ENCODE measurements at regions not wholly inside any gene's neighbourhood (a gene's known extent, or its start where the extent isn't known, plus 50 kb on each side); places are given as distances from the start of the nearest gene placed in this dataset.

DNA sequence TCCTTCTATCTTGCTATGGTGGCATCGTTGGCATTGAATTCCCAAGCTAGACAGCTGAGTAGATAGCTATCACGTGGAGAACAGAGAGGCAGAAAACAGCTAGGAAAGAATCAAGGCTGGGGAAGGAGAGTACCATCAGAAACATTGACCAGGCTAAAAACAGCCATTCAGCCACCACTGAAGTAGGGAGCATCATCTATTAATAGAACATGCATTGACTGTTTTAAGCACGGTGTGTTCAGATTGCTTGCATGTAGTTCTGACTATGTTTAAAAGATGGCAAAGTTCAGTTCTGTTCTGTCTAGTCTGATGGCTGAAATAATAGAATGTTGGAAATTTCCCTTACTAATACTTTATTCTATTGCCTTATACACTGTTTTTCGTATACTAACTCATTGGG lies 413.0 kb downstream of the GABRB3 start:
- H3K27ac Mint-ChIP-seq: no peak overlapping the region
- H3K9me3 Mint-ChIP-seq: peaks cover 10 to 12% of the 10 kb centered on the region in 2 donors
- no peaks in the 10 kb centered on the region for H3K36me3 Mint-ChIP-seq (ENCODE audit: insufficient read depth in 2 of 2)
- H3K27me3 Mint-ChIP-seq (ENCODE audit: low read depth): no peaks in the 10 kb centered on the region
- DNase-seq (no peak), ATAC-seq (replicated peaks in 1 of 2) (no peak)
- H3K4me1 Mint-ChIP-seq (ENCODE audit: low read depth): no peaks in the 10 kb centered on the region
- no peak overlapping the region for H3K4me3 Mint-ChIP-seq

DNA sequence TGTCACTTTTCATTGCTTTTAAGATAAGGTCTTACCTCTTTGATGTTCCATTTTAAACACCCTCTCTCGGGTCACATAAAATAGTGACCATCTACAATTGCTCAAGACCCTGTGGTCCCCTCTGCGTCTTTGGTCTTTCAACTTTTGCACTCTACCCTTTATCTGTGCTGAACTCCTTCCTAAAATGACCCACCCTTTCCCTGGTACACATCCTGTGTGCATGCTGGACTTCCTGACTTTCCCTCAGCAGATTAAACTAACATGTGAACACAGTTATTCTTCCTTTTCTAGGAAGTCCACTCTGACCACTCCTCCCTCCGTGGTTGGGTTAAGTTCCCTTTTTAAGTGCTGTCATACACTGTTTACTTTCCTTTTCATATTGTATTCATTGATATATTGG lies 414.2 kb downstream of the GABRB3 start:
- H3K27ac Mint-ChIP-seq: no peak overlapping the region
- no peaks in the 10 kb centered on the region for H3K4me1 Mint-ChIP-seq (ENCODE audit: low read depth)
- H3K36me3 Mint-ChIP-seq (ENCODE audit: insufficient read depth in 2 of 2): no peaks in the 10 kb centered on the region
- no peaks in the 10 kb centered on the region for H3K27me3 Mint-ChIP-seq (ENCODE audit: low read depth)
- DNase-seq (no peak), ATAC-seq (replicated peaks in 1 of 2) (no peak)
- H3K4me3 Mint-ChIP-seq: no peak overlapping the region
- peaks cover 10 to 12% of the 10 kb centered on the region in 2 donors for H3K9me3 Mint-ChIP-seq

DNA sequence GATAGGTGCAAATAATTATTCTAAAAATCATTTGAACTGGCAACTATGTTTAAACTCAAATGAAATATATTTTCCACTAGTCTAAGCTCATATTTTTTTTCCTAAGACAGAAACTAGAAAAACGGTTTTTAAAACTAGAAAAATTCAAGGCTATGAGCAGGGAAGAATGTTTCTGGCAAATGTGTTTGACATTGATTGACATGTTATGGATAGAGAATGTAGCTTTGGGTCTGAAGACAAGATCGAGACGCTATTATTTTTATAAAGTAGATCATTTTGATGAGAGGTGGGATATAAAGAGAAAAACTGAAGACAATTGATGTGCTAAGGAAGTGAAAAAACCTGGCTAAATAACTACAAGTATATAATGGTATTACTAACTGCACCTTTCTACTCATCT lies 415.2 kb downstream of the GABRB3 start:
- no peaks in the 10 kb centered on the region for H3K36me3 Mint-ChIP-seq (ENCODE audit: insufficient read depth in 2 of 2)
- H3K27me3 Mint-ChIP-seq (ENCODE audit: low read depth): no peaks in the 10 kb centered on the region
- H3K27ac Mint-ChIP-seq: no peak overlapping the region
- DNase-seq: no peak
- peaks cover 6 to 12% of the 10 kb centered on the region in 2 donors for H3K9me3 Mint-ChIP-seq
- H3K4me3 Mint-ChIP-seq: no peak overlapping the region
- no peak for ATAC-seq (replicated peaks in 1 of 2)
- H3K4me1 Mint-ChIP-seq (ENCODE audit: low read depth): no peaks in the 10 kb centered on the region

DNA sequence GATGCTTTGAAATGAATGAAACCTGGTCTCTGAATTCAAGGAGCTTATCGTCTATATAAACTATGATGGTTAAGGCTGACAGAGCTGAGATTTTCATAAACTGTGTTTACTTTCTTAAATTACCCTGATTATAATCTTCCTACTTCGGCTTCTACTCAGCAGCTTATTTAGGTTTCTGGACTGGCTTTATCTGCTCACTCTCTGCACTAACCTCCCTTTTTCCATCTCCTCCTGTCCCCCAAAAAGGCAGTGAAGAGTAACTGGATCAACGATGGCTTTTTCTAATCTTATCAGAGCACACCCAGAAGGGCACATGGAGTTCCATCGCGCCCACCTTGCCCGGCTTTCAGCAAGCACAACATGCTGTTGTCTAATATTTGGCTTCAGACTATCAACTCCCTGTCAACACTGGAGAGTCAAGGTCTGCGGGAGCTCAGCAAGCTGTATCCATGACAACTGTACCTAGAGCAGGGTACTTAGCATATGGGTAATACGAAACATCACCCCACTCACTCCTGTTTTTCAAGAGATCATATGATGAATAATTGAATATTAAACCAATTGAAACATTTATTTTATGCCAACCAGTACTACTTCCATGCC lies 417.3 kb downstream of the GABRB3 start:
- H3K36me3 Mint-ChIP-seq (ENCODE audit: insufficient read depth in 2 of 2): no peaks in the 10 kb centered on the region
- no peak overlapping the region for H3K27ac Mint-ChIP-seq
- H3K27me3 Mint-ChIP-seq (ENCODE audit: low read depth): no peaks in the 10 kb centered on the region
- H3K9me3 Mint-ChIP-seq: peaks cover 3 to 6% of the 10 kb centered on the region in 2 donors
- DNase-seq (no peak), ATAC-seq (replicated peaks in 1 of 2) (no peak)
- H3K4me3 Mint-ChIP-seq: no peak overlapping the region
- no peaks in the 10 kb centered on the region for H3K4me1 Mint-ChIP-seq (ENCODE audit: low read depth)

DNA sequence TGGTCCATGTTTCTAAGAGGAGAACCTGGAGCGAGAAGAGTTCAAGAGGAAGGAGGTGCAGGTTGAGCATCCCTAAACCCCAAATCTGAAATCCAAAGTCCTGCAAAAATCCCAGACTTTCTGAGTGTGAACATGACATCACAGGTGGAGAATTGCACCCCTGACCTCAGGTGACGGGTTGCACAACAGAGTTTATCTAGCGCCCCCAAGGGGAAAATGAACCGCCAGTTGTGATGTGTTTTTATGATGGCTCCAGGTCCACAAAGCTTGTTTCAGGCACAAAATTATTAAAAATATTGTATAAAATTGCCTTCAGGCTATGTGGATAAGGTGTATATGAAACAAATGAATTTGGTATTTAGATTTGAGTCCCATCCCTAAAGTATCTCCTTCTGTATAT lies 420.0 kb downstream of the GABRB3 start:
- H3K27ac Mint-ChIP-seq: no peak overlapping the region
- H3K4me3 Mint-ChIP-seq: no peak overlapping the region
- no peaks in the 10 kb centered on the region for H3K4me1 Mint-ChIP-seq (ENCODE audit: low read depth)
- H3K36me3 Mint-ChIP-seq (ENCODE audit: insufficient read depth in 2 of 2): peaks cover 0 to under 1% of the 10 kb centered on the region in 2 donors
- peaks cover 0 to under 1% of the 10 kb centered on the region in 2 donors for H3K9me3 Mint-ChIP-seq
- H3K27me3 Mint-ChIP-seq (ENCODE audit: low read depth): no peaks in the 10 kb centered on the region
- ATAC-seq (replicated peaks in 1 of 2): no peak
- no peak for DNase-seq

DNA sequence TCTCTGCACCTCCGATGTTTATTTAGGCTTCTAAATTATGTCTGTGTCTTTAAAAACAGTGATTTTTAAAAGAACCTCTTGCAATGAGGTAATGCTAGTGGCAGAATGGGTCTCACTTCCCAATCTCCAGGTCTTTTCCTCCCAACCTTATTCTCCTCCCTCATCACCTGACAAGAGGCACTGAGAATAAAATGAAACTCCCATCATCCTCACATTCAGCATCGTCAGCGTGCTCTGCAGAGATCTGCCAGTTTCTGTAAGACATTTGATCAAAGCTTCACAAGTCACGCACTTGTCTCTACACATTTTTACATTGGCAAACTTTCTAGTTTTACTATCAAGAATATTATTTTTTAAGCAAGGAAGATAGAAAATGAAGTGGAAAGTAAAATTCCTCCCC lies 420.5 kb downstream of the GABRB3 start:
- Mint-ChIP-seq H3K4me1 (ENCODE audit: low read depth) (no peaks in the 10 kb centered on the region), H3K27ac (no peak overlapping the region), H3K27me3 (ENCODE audit: low read depth) (no peaks in the 10 kb centered on the region), H3K4me3 (no peak overlapping the region), H3K36me3 (ENCODE audit: insufficient read depth in 2 of 2) (peaks cover 0 to 2% of the 10 kb centered on the region in 2 donors), H3K9me3 (peaks cover 0 to 2% of the 10 kb centered on the region in 2 donors)
- DNase-seq (no peak), ATAC-seq (replicated peaks in 1 of 2) (no peak)

DNA sequence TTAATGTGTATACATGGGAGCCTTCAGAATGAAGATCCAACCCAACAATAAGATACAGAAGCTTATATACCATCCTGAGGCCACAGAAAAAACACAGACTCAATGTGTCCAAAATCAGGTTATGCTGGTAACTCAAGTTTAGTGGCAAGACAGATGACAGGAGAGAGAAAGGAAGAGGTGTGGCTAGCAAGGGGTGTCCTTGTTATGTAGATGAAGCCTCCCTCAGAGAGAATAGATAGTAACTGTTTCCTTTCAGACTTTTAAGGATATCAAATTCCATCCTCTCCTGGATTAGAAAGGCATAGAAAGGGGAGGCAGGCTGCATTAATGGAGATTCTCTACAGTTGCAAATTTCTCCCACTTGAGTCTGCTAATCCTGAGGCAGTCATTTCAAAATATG lies 447.4 kb downstream of the GABRB3 start:
- peaks cover 2 to 8% of the 10 kb centered on the region in 2 donors for H3K9me3 Mint-ChIP-seq
- DNase-seq (no peak), ATAC-seq (replicated peaks in 1 of 2) (no peak)
- no peak overlapping the region for H3K4me3 Mint-ChIP-seq
- H3K4me1 Mint-ChIP-seq (ENCODE audit: low read depth): no peaks in the 10 kb centered on the region
- H3K36me3 Mint-ChIP-seq (ENCODE audit: insufficient read depth in 2 of 2): no peaks in the 10 kb centered on the region
- no peaks in the 10 kb centered on the region for H3K27me3 Mint-ChIP-seq (ENCODE audit: low read depth)
- H3K27ac Mint-ChIP-seq: no peak overlapping the region

DNA sequence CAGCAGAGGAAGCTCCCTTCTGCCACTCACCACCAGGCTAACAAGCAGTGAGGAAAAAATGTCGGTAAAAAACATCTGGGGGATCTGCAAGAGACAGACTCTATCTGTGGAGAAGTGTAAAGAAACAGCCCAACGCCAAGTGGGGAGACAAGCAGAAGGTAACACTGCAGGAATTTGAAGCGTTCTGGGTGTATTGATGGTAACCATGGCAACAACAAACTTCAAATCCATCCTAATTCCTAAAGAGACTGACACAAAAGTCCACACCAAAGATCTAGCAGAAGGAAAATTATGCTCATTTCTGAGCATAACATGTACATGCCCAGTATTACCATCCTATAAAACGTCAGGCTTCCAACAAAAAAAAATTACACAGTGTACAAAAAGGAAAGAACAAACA lies 449.3 kb downstream of the GABRB3 start:
- no peaks in the 10 kb centered on the region for H3K4me1 Mint-ChIP-seq (ENCODE audit: low read depth)
- no peaks in the 10 kb centered on the region for H3K27me3 Mint-ChIP-seq (ENCODE audit: low read depth)
- DNase-seq (no peak), ATAC-seq (replicated peaks in 1 of 2) (no peak)
- H3K4me3 Mint-ChIP-seq: no peak overlapping the region
- H3K27ac Mint-ChIP-seq: no peak overlapping the region
- H3K36me3 Mint-ChIP-seq (ENCODE audit: insufficient read depth in 2 of 2): no peaks in the 10 kb centered on the region
- H3K9me3 Mint-ChIP-seq: peaks cover 0 to 4% of the 10 kb centered on the region in 2 donors

DNA sequence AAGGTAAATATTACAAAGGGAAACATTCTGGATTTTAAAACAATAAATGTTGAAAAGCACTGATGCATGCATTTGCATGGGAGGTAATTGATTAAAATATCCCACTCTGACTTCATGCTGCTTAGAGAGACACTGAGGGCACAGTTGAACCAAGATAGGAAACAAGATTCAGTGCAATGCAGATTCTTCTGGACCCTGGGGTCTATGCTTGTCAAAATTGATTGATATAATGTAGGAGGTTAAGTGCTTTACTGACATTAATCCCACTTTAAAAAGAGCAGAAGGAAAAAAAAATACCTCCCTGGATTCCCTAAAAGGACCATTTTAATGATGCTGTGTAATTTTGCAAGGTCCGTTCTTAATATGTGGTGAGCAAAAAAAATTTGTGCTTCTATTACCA lies 454.2 kb downstream of the GABRB3 start:
- no peak overlapping the region for H3K27ac Mint-ChIP-seq
- H3K36me3 Mint-ChIP-seq (ENCODE audit: insufficient read depth in 2 of 2): no peaks in the 10 kb centered on the region
- no peaks in the 10 kb centered on the region for H3K9me3 Mint-ChIP-seq
- H3K27me3 Mint-ChIP-seq (ENCODE audit: low read depth): no peaks in the 10 kb centered on the region
- H3K4me3 Mint-ChIP-seq: no peak overlapping the region
- ATAC-seq (replicated peaks in 1 of 2): no peak
- DNase-seq: no peak
- no peaks in the 10 kb centered on the region for H3K4me1 Mint-ChIP-seq (ENCODE audit: low read depth)

DNA sequence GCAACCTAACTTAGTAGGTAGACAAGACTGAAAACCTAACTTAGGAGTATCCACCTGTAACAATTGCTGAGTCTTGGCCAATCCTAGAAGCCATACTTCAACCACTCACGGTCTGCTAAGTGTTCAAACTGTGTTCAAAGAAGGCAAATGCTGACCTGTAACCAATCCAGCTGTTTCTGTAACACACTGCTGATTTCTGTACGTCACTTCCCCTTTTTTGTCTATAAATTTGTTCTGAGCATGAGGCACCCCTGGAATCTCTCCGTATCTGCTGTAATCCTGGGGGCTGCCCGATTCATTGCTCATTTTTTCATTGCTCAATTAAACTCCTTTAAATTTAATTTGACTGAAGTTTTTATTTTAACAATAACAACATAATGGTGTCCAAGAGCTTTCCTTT lies 451.4 kb upstream of the ATP10A start:
- Mint-ChIP-seq H3K9me3 (peaks cover 0 to 3% of the 10 kb centered on the region in 2 donors), H3K27me3 (ENCODE audit: low read depth) (no peaks in the 10 kb centered on the region), H3K4me3 (no peak overlapping the region), H3K27ac (no peak overlapping the region), H3K36me3 (ENCODE audit: insufficient read depth in 2 of 2) (peaks cover 0 to 1% of the 10 kb centered on the region in 2 donors), H3K4me1 (ENCODE audit: low read depth) (no peaks in the 10 kb centered on the region)
- ATAC-seq (replicated peaks in 1 of 2) (no peak), DNase-seq (no peak)

DNA sequence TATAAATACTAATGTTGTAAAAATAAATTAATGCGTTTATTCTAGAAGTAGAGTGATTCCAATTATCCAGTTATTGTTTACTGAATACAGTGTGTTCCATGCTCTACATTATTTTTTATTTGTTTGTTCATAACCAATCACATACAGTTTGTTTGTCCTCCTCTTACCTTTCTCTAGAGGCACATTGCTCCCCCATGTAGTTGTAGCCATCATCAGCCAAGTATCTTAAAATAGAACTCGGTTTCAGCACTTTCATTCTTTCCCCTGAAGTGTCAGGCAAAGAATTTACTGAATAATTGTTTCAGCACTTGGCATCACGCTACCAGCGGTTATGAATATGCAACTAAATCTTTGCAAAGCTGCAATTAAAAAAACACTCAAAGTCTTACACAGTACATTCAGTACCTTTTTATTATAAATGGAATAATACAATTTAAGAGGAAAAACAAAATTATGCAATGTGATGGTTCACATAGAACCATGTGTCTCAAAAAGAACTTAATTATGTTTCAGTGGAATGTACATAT lies 448.6 kb upstream of the ATP10A start:
- Mint-ChIP-seq H3K36me3 (ENCODE audit: insufficient read depth in 2 of 2) (peaks cover 1 to 3% of the 10 kb centered on the region in 2 donors), H3K27ac (no peak overlapping the region), H3K4me1 (ENCODE audit: low read depth) (no peaks in the 10 kb centered on the region), H3K9me3 (peaks cover 9 to 10% of the 10 kb centered on the region in 2 donors), H3K27me3 (ENCODE audit: low read depth) (no peaks in the 10 kb centered on the region), H3K4me3 (no peak overlapping the region)
- DNase-seq: no peak
- no peak for ATAC-seq (replicated peaks in 1 of 2)

DNA sequence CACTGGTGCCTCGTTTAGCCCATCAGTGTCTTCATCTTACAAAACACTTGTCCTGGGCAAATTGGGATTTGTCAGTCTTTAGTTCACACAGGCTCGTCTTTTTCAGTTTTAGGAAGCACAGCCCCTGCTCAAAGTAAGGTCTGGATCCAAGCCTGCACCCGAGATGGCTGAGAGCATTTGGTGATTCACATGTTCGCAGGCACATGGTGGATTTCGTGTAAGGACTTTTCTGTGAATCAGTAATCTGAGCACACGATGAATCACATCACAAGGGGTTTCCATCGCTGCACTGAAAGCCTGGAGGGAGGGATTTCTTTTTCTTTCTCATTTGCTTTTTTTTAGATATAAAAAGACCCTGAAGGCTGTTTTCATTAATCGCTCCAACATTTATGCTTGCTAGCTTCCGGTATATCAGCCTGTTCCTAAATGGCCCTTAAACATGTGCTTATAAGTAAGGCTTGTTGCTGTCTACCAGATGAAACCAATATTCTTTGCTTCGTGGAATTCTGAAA lies 435.6 kb upstream of the ATP10A start:
- H3K4me1 Mint-ChIP-seq (ENCODE audit: low read depth): no peaks in the 10 kb centered on the region
- no peaks in the 10 kb centered on the region for H3K27me3 Mint-ChIP-seq (ENCODE audit: low read depth)
- no peak for ATAC-seq (replicated peaks in 1 of 2)
- H3K4me3 Mint-ChIP-seq: no peak overlapping the region
- no peaks in the 10 kb centered on the region for H3K9me3 Mint-ChIP-seq
- H3K36me3 Mint-ChIP-seq (ENCODE audit: insufficient read depth in 2 of 2): no peaks in the 10 kb centered on the region
- DNase-seq: no peak
- no peak overlapping the region for H3K27ac Mint-ChIP-seq

DNA sequence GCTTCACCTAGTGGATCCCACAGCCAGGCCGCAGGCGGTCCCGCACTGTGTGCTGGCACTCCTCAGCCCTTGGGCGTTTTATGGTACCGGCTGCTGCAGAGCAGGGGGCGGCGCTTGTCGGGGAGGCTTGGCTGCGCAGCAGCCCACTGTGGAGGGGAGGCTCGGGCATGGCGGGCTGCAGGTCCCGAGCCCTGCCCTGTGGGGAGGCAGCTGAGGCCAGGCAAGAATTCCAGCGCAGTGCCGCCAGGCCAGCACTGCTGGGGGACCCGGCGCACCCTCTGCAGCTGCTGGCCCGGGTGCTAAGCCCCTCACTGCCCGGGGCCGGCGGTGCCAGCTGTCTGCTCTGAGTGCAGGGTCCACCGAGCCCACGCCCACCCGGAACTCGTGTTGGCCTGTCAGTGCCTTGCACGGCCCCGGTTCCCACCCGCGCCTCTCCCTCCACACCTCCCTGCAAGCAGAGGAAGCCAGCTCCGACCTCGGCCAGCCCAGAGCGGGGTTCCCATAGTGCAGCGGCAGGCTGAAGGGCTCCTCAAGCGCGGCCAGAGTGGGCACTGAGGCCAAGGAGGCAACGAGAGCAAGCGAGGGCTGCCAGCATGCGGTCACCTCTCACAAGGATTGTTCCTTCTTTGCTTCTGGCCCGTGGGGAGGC lies 435.0 kb upstream of the ATP10A start:
- DNase-seq: no peak
- no peak for ATAC-seq (replicated peaks in 1 of 2)
- Mint-ChIP-seq H3K36me3 (ENCODE audit: insufficient read depth in 2 of 2) (no peaks in the 10 kb centered on the region), H3K27me3 (ENCODE audit: low read depth) (no peaks in the 10 kb centered on the region), H3K4me3 (no peak overlapping the region), H3K27ac (no peak overlapping the region), H3K9me3 (peaks cover under 1% of the 10 kb centered on the region in 2 donors), H3K4me1 (ENCODE audit: low read depth) (no peaks in the 10 kb centered on the region)
